ENCODE measurements at regions not wholly inside any gene's neighbourhood (a gene's known extent, or its start where the extent isn't known, plus 50 kb on each side); places are given as distances from the start of the nearest gene placed in this dataset.

DNA sequence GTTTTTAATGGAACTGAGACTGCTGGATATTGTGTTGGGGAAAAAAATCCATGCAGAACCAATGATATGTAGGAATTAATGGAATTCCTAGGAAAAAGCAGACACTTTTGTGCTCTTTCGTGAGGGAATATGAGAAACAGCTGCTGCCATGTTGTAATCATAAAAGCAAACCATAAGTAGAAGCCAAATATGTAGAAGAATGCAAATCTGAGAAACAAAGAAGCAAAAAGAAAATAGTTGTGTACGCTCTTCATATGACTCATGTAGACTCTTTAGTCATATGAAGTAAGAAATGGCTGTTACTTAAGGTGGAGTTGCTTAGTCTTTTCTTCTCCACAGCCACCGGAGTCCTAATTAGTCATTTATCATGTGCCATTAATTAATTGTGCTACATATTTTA is 298.6 kb upstream of the ZNF717 start:
- no peak for DNase-seq (ENCODE audit: low spot score)
- H3K27me3 Mint-ChIP-seq (ENCODE audit: insufficient read depth, low read depth), result no peaks in the 10 kb centered on the region
- Histone ChIP-seq H4K20me1 (ENCODE audit: low read depth) (no peaks in the 10 kb centered on the region), H3K9ac (no peak overlapping the region), H3K4me1 (no peaks in the 10 kb centered on the region), H3K79me2 (ENCODE audit: low read depth) (no peaks in the 10 kb centered on the region), H3K36me3 (no peaks in the 10 kb centered on the region), H3K27ac (no peak overlapping the region), H3K9me3 (ENCODE audit: low read depth) (no peaks in the 10 kb centered on the region), H3K27me3 (no peaks in the 10 kb centered on the region), H3F3A (ENCODE audit: low read depth) (no peaks in the 10 kb centered on the region), H2AFZ (replicated peaks) (no peak overlapping the region), H3K4me3 (no peak overlapping the region), H3K4me2 (no peak overlapping the region)
- TF ChIP-seq EZH2 (IDR thresholded peaks at IDR 0.05) (no peak), EZH2phosphoT487 (IDR thresholded peaks at IDR 0.05) (no peak)
- TF ChIP-seq, protein P1, sequence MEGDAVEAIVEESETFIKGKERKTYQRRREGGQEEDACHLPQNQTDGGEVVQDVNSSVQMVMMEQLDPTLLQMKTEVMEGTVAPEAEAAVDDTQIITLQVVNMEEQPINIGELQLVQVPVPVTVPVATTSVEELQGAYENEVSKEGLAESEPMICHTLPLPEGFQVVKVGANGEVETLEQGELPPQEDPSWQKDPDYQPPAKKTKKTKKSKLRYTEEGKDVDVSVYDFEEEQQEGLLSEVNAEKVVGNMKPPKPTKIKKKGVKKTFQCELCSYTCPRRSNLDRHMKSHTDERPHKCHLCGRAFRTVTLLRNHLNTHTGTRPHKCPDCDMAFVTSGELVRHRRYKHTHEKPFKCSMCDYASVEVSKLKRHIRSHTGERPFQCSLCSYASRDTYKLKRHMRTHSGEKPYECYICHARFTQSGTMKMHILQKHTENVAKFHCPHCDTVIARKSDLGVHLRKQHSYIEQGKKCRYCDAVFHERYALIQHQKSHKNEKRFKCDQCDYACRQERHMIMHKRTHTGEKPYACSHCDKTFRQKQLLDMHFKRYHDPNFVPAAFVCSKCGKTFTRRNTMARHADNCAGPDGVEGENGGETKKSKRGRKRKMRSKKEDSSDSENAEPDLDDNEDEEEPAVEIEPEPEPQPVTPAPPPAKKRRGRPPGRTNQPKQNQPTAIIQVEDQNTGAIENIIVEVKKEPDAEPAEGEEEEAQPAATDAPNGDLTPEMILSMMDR (IDR thresholded peaks at IDR 0.05), result no peak
- H3K27ac Mint-ChIP-seq, result no peak overlapping the region
- H3K36me3 Mint-ChIP-seq, result no peaks in the 10 kb centered on the region
- no peak overlapping the region for H3K4me3 Mint-ChIP-seq
- no peaks in the 10 kb centered on the region for H3K4me1 Mint-ChIP-seq
- peaks cover 2% of the 10 kb centered on the region for H3K9me3 Mint-ChIP-seq

DNA sequence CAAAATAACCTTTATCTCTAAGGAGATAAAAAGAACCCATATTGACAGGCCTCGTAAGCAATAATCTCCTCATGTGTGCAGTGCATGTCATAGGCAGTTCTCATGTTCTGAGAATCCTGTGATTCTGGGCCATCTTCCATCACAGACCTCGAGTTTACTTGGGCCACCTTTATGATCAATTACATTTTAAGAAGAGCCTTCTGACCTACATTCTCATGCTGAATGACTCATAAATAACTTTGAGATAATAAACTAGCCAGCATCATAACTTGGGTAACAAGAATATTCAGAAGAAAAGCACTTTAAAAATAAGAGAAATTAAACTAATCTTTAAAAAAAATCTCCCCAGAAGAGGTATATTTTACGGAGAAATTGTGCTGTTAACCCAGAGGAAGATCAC is 310.7 kb upstream of the ZNF717 start:
- H3K4me3 ChIP-seq, result no peak overlapping the region
- H3K27me3 ChIP-seq, result no peaks in the 10 kb centered on the region
- Mint-ChIP-seq H3K36me3 (no peaks in the 10 kb centered on the region), H3K27ac (no peak overlapping the region), H3K27me3 (ENCODE audit: insufficient read depth, low read depth) (no peaks in the 10 kb centered on the region), H3K4me1 (no peaks in the 10 kb centered on the region), H3K4me3 (no peak overlapping the region), H3K9me3 (no peaks in the 10 kb centered on the region)
- H4K20me1 ChIP-seq (ENCODE audit: low read depth), result no peaks in the 10 kb centered on the region
- TF ChIP-seq EZH2 (IDR thresholded peaks at IDR 0.05) (no peak), EZH2phosphoT487 (IDR thresholded peaks at IDR 0.05) (no peak)
- TF ChIP-seq, protein P1 (IDR thresholded peaks at IDR 0.05), result no peak
- H3F3A ChIP-seq (ENCODE audit: low read depth), result no peaks in the 10 kb centered on the region
- H3K79me2 ChIP-seq (ENCODE audit: low read depth), result no peaks in the 10 kb centered on the region
- no peaks in the 10 kb centered on the region for H3K9me3 ChIP-seq (ENCODE audit: low read depth)
- no peaks in the 10 kb centered on the region for H3K4me1 ChIP-seq
- no peak for DNase-seq (ENCODE audit: low spot score)
- no peak overlapping the region for H3K4me2 ChIP-seq
- no peak overlapping the region for H3K9ac ChIP-seq
- H3K36me3 ChIP-seq, result no peaks in the 10 kb centered on the region
- no peak overlapping the region for H3K27ac ChIP-seq
- H2AFZ ChIP-seq (replicated peaks), result no peak overlapping the region

DNA sequence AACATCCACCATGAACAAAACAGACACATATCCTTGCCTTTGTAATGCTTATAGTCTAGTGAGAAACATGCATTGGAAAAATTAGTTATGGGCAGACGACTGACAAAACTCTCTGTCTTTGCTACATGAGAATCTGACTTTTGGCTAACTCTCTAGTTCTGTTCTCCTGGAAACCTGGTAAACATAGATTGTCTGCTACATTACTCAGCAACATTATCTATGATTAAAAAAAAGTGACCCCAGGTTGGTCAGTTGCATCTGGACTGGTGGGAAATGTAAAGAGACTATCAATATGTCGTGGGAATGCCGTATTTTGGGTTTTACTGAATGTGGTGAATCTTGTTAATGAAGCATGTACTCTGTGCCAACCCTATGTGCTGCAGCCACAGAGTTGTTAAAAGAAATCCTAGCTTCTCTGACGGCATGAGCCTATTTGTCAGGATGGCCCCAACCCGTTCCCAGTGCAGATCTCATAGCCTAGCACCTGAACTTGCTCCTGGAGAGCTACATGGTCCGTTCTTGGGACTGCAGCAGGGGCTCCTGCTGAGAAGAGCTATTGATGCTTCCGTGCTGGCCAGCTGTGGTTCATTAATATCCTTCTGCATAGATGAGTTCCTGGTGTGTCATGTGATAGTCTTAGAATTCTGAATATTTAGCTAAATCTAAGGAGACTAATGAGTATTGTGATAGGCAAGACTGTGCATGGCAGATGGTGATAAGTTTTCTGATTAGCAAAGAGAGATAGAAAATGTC is 311.7 kb upstream of the ZNF717 start:
- Mint-ChIP-seq H3K27ac (no peak overlapping the region), H3K27me3 (ENCODE audit: insufficient read depth, low read depth) (no peaks in the 10 kb centered on the region), H3K9me3 (no peaks in the 10 kb centered on the region), H3K36me3 (no peaks in the 10 kb centered on the region), H3K4me3 (no peak overlapping the region), H3K4me1 (no peaks in the 10 kb centered on the region)
- Histone ChIP-seq H4K20me1 (ENCODE audit: low read depth) (no peaks in the 10 kb centered on the region), H3K27ac (no peak overlapping the region), H3K79me2 (ENCODE audit: low read depth) (no peaks in the 10 kb centered on the region), H3K4me3 (no peak overlapping the region), H3K4me1 (no peaks in the 10 kb centered on the region), H3K9ac (no peak overlapping the region), H3K4me2 (no peak overlapping the region), H3F3A (ENCODE audit: low read depth) (no peaks in the 10 kb centered on the region), H3K9me3 (ENCODE audit: low read depth) (no peaks in the 10 kb centered on the region), H3K36me3 (no peaks in the 10 kb centered on the region), H3K27me3 (no peaks in the 10 kb centered on the region), H2AFZ (replicated peaks) (no peak overlapping the region)
- no peak for DNase-seq (ENCODE audit: low spot score)
- TF ChIP-seq EZH2 (IDR thresholded peaks at IDR 0.05), result no peak

DNA sequence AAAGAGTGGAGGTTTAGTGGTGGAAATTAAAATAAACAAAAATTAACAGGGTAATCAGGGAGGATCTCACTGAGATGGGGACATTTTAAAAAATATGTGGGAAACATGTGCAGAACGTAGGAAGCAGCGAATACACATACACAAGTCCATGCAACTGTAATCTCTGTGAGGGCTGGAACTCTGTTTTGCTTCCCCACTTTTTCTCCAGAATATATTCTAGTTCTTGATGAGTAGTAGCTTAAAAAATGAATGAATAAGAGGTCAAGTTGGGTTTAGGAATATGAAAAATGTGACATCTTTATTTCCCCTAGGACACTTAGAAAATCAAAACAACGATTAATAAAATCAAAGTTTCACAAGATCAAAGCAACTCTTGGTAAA is 312.2 kb upstream of the ZNF717 start:
- H3K4me1 Mint-ChIP-seq, result no peaks in the 10 kb centered on the region

More for the DNA sequence above, 312.2 kb upstream of the ZNF717 start:
- DNase-seq (ENCODE audit: low spot score), result no peak
- Histone ChIP-seq H3K79me2 (ENCODE audit: low read depth) (no peaks in the 10 kb centered on the region), H3K4me3 (no peak overlapping the region), H3K4me1 (no peaks in the 10 kb centered on the region), H3K9ac (no peak overlapping the region), H3K9me3 (ENCODE audit: low read depth) (no peaks in the 10 kb centered on the region), H4K20me1 (ENCODE audit: low read depth) (no peaks in the 10 kb centered on the region), H3F3A (ENCODE audit: low read depth) (no peaks in the 10 kb centered on the region), H3K4me2 (no peak overlapping the region), H3K27ac (no peak overlapping the region), H3K36me3 (no peaks in the 10 kb centered on the region), H3K27me3 (no peaks in the 10 kb centered on the region), H2AFZ (replicated peaks) (no peak overlapping the region)
- no peak for TF ChIP-seq EZH2phosphoT487 (IDR thresholded peaks at IDR 0.05)
- TF ChIP-seq EZH2 (IDR thresholded peaks at IDR 0.05), result no peak
- TF ChIP-seq, protein P1 (IDR thresholded peaks at IDR 0.05), result no peak
- Mint-ChIP-seq H3K27me3 (ENCODE audit: insufficient read depth, low read depth) (no peaks in the 10 kb centered on the region), H3K9me3 (no peaks in the 10 kb centered on the region), H3K36me3 (no peaks in the 10 kb centered on the region), H3K27ac (no peak overlapping the region), H3K4me3 (no peak overlapping the region)
